ENCODE measurements at regions not wholly inside any gene's neighbourhood (a gene's known extent, or its start where the extent isn't known, plus 50 kb on each side); places are given as distances from the start of the nearest gene placed in this dataset.

- TF ChIP-seq EZH2phosphoT487 (IDR thresholded peaks at IDR 0.05; ENCODE audit: low read length) (no peak), CTCF (IDR thresholded peaks at IDR 0.05; ENCODE audit: low read length) (no peak), EZH2 (optimal IDR thresholded peaks at IDR 0.05; ENCODE audit: low read depth, low read length) (no peak)
- Histone ChIP-seq H3K4me2 (ENCODE audit: low read depth, low read length) (peak overlapping the region; percentile 63), H3K79me2 (ENCODE audit: low read length) (no peaks in the 10 kb centered on the region), H3K36me3 (replicated peaks; ENCODE audit: insufficient read depth, low read length) (no peaks in the 10 kb centered on the region), H3K4me3 (ENCODE audit: low read length) (no peak overlapping the region), H3K9me3 (replicated peaks; ENCODE audit: insufficient read depth, low read length) (no peaks in the 10 kb centered on the region), H3K9me2 (replicated peaks; ENCODE audit: insufficient read depth, low read length) (no peaks in the 10 kb centered on the region), H4K20me1 (ENCODE audit: insufficient read depth, low read length) (no peaks in the 10 kb centered on the region), H3K27me3 (replicated peaks; ENCODE audit: insufficient read depth, low read length) (peaks cover 6% of the 10 kb centered on the region; the same call in 1 of the 2 replicates), H2AFZ (ENCODE audit: low read length) (no peak overlapping the region), H3K27ac (ENCODE audit: low read length) (peak overlapping the region; percentile 52; the same call in 1 of the 2 replicates), H3K9ac (ENCODE audit: low read length) (no peak overlapping the region; the same call in 1 of the 2 replicates), H3F3A (ENCODE audit: insufficient read depth, low read length) (peaks cover 16% of the 10 kb centered on the region), H3K4me1 (ENCODE audit: low read length) (peaks cover 14% of the 10 kb centered on the region)
- DNase-seq, result no peak
Observed at GRCh38 chr6:71496722-71497033, 208.1 kb downstream of the OGFRL1 start.

DNA sequence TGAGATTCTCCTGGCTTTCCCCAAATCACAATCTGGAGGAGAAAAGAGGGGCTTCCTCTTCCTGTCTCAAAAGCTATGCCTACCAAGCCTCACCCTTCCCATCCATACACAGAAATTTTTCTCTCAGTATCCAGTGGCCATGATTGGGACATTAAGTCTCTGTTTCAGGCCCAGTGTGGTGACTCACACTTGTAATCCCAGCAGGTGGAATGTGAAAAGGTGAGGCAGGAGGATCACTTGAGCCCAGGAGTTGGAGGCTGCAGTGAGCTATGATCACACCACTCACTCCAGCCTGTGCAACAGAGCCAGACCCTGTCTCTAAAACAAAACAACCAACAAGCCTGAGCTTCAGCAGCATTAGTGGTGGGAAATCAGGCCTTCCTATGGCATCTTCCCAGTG, 210.0 kb downstream of the OGFRL1 start:
- Histone ChIP-seq H3K9me3 (replicated peaks; ENCODE audit: insufficient read depth, low read length) (no peaks in the 10 kb centered on the region), H4K20me1 (ENCODE audit: insufficient read depth, low read length) (no peaks in the 10 kb centered on the region), H3K4me3 (ENCODE audit: low read length) (no peak overlapping the region), H3K36me3 (replicated peaks; ENCODE audit: insufficient read depth, low read length) (no peaks in the 10 kb centered on the region), H3K4me2 (ENCODE audit: low read depth, low read length) (no peak overlapping the region), H3K27me3 (replicated peaks; ENCODE audit: insufficient read depth, low read length) (peaks cover 6% of the 10 kb centered on the region; the same call in 1 of the 2 replicates), H3K9ac (ENCODE audit: low read length) (no peak overlapping the region), H3K79me2 (ENCODE audit: low read length) (no peaks in the 10 kb centered on the region), H3K9me2 (replicated peaks; ENCODE audit: insufficient read depth, low read length) (no peaks in the 10 kb centered on the region), H3F3A (ENCODE audit: insufficient read depth, low read length) (peaks cover 16% of the 10 kb centered on the region), H3K4me1 (ENCODE audit: low read length) (peaks cover 14% of the 10 kb centered on the region), H3K27ac (ENCODE audit: low read length) (no peak overlapping the region), H2AFZ (ENCODE audit: low read length) (no peak overlapping the region)
- TF ChIP-seq EZH2phosphoT487 (IDR thresholded peaks at IDR 0.05; ENCODE audit: low read length) (no peak), CTCF (IDR thresholded peaks at IDR 0.05; ENCODE audit: low read length) (no peak), EZH2 (optimal IDR thresholded peaks at IDR 0.05; ENCODE audit: low read depth, low read length) (no peak)
- no peak for DNase-seq

- no peak for TF ChIP-seq CTCF (IDR thresholded peaks at IDR 0.05; ENCODE audit: low read length)
- TF ChIP-seq EZH2phosphoT487 (IDR thresholded peaks at IDR 0.05; ENCODE audit: low read length), result no peak
- TF ChIP-seq EZH2 (optimal IDR thresholded peaks at IDR 0.05; ENCODE audit: low read depth, low read length), result no peak
- H3K27me3 ChIP-seq (replicated peaks; ENCODE audit: insufficient read depth, low read length), result no peaks in the 10 kb centered on the region; the same call in 1 of the 2 replicates
- no peak overlapping the region for H3K9ac ChIP-seq (ENCODE audit: low read length)
- no peaks in the 10 kb centered on the region for H4K20me1 ChIP-seq (ENCODE audit: insufficient read depth, low read length)
- no peak overlapping the region for H3K4me2 ChIP-seq (ENCODE audit: low read depth, low read length)
- H2AFZ ChIP-seq (ENCODE audit: low read length), result no peak overlapping the region
- no peak overlapping the region for H3K27ac ChIP-seq (ENCODE audit: low read length)
- H3K79me2 ChIP-seq (ENCODE audit: low read length), result no peaks in the 10 kb centered on the region
- H3K36me3 ChIP-seq (replicated peaks; ENCODE audit: insufficient read depth, low read length), result no peaks in the 10 kb centered on the region
- peaks cover 16% of the 10 kb centered on the region for H3F3A ChIP-seq (ENCODE audit: insufficient read depth, low read length)
- no peaks in the 10 kb centered on the region for H3K9me3 ChIP-seq (replicated peaks; ENCODE audit: insufficient read depth, low read length)
- H3K9me2 ChIP-seq (replicated peaks; ENCODE audit: insufficient read depth, low read length), result no peaks in the 10 kb centered on the region
- DNase-seq, result no peak
- H3K4me3 ChIP-seq (ENCODE audit: low read length), result no peak overlapping the region
- H3K4me1 ChIP-seq (ENCODE audit: low read length), result peaks cover 14% of the 10 kb centered on the region
Observed at GRCh38 chr6:71499667-71500066, 211.1 kb downstream of the OGFRL1 start.

All from MM.1S (cell line).